ENCODE measurements at regions not wholly inside any gene's neighbourhood (a gene's known extent, or its start where the extent isn't known, plus 50 kb on each side); places are given as distances from the start of the nearest gene placed in this dataset.

DNA sequence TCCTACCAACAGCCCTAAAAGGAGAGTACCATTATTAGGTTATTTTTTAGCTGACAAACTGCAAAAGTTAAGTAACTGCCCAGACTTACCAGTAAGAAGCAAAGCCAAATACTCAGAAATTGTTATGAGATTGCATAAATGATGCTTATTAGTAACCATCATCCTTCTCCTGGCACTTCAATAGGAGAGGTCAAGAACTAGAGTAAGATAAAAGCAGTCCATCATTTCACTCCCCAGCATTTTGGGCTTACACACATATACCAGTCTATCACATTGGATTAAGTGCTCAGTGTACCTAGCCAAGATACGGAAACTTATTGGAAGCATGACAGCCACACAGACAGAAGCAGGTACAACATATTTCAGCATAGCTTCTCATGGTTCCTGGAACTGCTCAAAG, 142.8 kb upstream of the EGR2 start:
- intact Hi-C loops (cut with micrococcal nuclease), result no loop called here
- Histone ChIP-seq H4K20me1 (replicated peaks; ENCODE audit: control insufficient read depth, extremely low read depth, insufficient read depth, low read length) (no peaks in the 10 kb centered on the region), H3K4me1 (ENCODE audit: control insufficient read depth, extremely low read depth, insufficient read depth, low read length) (no peaks in the 10 kb centered on the region), H3K9me1 (replicated peaks; ENCODE audit: control insufficient read depth, extremely low read depth, insufficient read depth, low read length) (no peaks in the 10 kb centered on the region), H3K27ac (ENCODE audit: insufficient read depth, low read depth, low read length) (no peak overlapping the region), H3K9me3 (replicated peaks; ENCODE audit: control insufficient read depth, insufficient read depth, low read length) (no peaks in the 10 kb centered on the region), H3K27me3 (ENCODE audit: control insufficient read depth in 2 of 2, insufficient read depth in 2 of 2, low read length in 2 of 2) (no peaks in the 10 kb centered on the region), H3K9ac (replicated peaks; ENCODE audit: extremely low read depth, insufficient read depth, low read length) (no peak overlapping the region), H2AFZ (ENCODE audit: low read depth, low read length) (no peak overlapping the region), H3K4me2 (ENCODE audit: insufficient read depth, low read length) (no peak overlapping the region), H3K36me3 (ENCODE audit: control insufficient read depth in 2 of 2, extremely low read depth in 1 of 2, insufficient read depth in 2 of 2, low read length in 2 of 2) (no peaks in the 10 kb centered on the region), H3K79me2 (ENCODE audit: control insufficient read depth, insufficient read depth, low read length) (no peaks in the 10 kb centered on the region), H3K4me3 (replicated peaks in 1 of 3; ENCODE audit: insufficient read depth in 1 of 3, low read depth in 1 of 3, low read length in 3 of 3) (no peak overlapping the region)
- FAIRE-seq (no peak), DNase-seq (ENCODE audit: low read depth, low spot score) (no peak)
- ChIA-PET CTCF (interaction anchor here (1.2 to 1.7 kb wide), 3 partner anchors 141 to 199 kb away, joined by 3 to 7 read pairs (median 3); no protein-coding TSS in a partner anchor), POLR2A (no interaction called here)
- dilution Hi-C loops (cut with MboI; ENCODE audit: extremely low pct_ligation_motif_present, low sequenced_read_pairs), result no loop called here
- BruUV-seq (replicated peaks), result no TSS peak
- TF ChIP-seq POLR2AphosphoS5 (IDR thresholded peaks at IDR 0.05; ENCODE audit: insufficient read depth, low read depth, low read length), result no peak
- TF ChIP-seq MYC (IDR thresholded peaks at IDR 0.05; ENCODE audit: low read depth, low read length), result no peak
- no peak for TF ChIP-seq CTCF (IDR thresholded peaks at IDR 0.05; ENCODE audit: extremely low read depth in 1 of 2, insufficient read depth in 1 of 2, low read depth in 1 of 2, low read length in 2 of 2)
- TF ChIP-seq EZH2 (IDR thresholded peaks at IDR 0.05; ENCODE audit: borderline replicate concordance, low read depth, low read length, severe bottlenecking), result no peak
- TF ChIP-seq POLR2A (IDR thresholded peaks at IDR 0.05; ENCODE audit: low read depth, low read length), result no peak
- TF ChIP-seq JUN (IDR thresholded peaks at IDR 0.05; ENCODE audit: borderline replicate concordance, insufficient read depth, insufficient read length, low read depth), result no peak
- no peak for TF ChIP-seq FOS (IDR thresholded peaks at IDR 0.05; ENCODE audit: borderline replicate concordance, insufficient read depth, low read length)
- no peak for TF ChIP-seq GATA2 (IDR thresholded peaks at IDR 0.05; ENCODE audit: insufficient read depth, insufficient read length, low read depth, low read length)
- TF ChIP-seq, protein P1, sequence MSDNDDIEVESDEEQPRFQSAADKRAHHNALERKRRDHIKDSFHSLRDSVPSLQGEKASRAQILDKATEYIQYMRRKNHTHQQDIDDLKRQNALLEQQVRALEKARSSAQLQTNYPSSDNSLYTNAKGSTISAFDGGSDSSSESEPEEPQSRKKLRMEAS (IDR thresholded peaks at IDR 0.05; ENCODE audit: insufficient read depth, insufficient read length), result no peak

All from endothelial cell of umbilical vein (primary cell).